Left cardiac atrium (tissue), 4 donors: ENCODE measurements at regions not wholly inside any gene's neighbourhood (a gene's known extent, or its start where the extent isn't known, plus 50 kb on each side); places are given as distances from the start of the nearest gene placed in this dataset.
"Not testable (repeated sequence)": the region's sequence is repeated elsewhere in the genome, so short reads cannot be mapped to it uniquely, and the experiment has no call there.

Experiments
- ATAC-seq, 2 donors: fragments of 200-7000 bp; cut with Tn5 transposase; one replicate each; pipeline ENCODE4 v1.9.1; 2020; ENCODE audit warnings: mild to moderate bottlenecking in 2 of 2, moderate library complexity in 2 of 2
- DNase-seq: peaks from one replicate; pipeline ENCODE4 v3.0.0-alpha.2; 2020
- intact Hi-C, 2 donors: fragments of 100-400 bp; cut with DNase I; formaldehyde crosslinking; loops; one replicate each; pipeline versions ENCODE4 v1.14.1 to v1.15.1; 2022 to 2023
- donor health status: DM: no; HTN: yes; CAD: no.
- donor health status: DM: no; HTN: yes; CAD: no; lungs with severe emphysema.
- donor health status: DM: yes; HTN: yes; CAD: no.
- donor health status: Dilated cardiomyopathy.

GRCh38 chr9:33734247-33734940 lies 61.0 kb upstream of the PRSS3 start:
- DNase-seq, ATAC-seq, intact Hi-C loops: not testable (repeated sequence)

GRCh38 chr9:33734941-33735835 lies 60.2 kb upstream of the PRSS3 start:
- intact Hi-C loops, ATAC-seq, DNase-seq: not testable (repeated sequence)

- ATAC-seq = peak in 1 of 2 donors; percentile 38
- intact Hi-C loops = no loop called here
- DNase-seq = peak; percentile 22
Observed at GRCh38 chr9:33737811-33738606, 57.4 kb upstream of the PRSS3 start.

GRCh38 chr9:33739398-33739797 lies 56.0 kb upstream of the PRSS3 start:
- DNase-seq (no peak), ATAC-seq (no peak)
- intact Hi-C loops = no loop called here

GRCh38 chr9:33740075-33740474 lies 55.3 kb upstream of the PRSS3 start:
- no peak for ATAC-seq
- intact Hi-C loops = no loop called here

GRCh38 chr9:33740958-33741357 lies 54.4 kb upstream of the PRSS3 start:
- ATAC-seq, intact Hi-C loops, DNase-seq: not testable (repeated sequence)

More at GRCh38 chr9:33740075-33740474, 55.3 kb upstream of the PRSS3 start:
- DNase-seq = no peak

- no peak for ATAC-seq
- intact Hi-C loops = no loop called here
- DNase-seq = no peak
Observed at GRCh38 chr9:33742051-33742450, 53.3 kb upstream of the PRSS3 start.

- intact Hi-C loops = no loop called here
- DNase-seq (no peak), ATAC-seq (no peak)
Observed at GRCh38 chr9:33742519-33742918, 52.8 kb upstream of the PRSS3 start.
